DMS 273 (cell line): ENCODE measurements at regions not wholly inside any gene's neighbourhood (a gene's known extent, or its start where the extent isn't known, plus 50 kb on each side); places are given as distances from the start of the nearest gene placed in this dataset.
A peak's percentile ranks its signal among the peaks of the same experiment; 100 is the strongest.
"Not testable (repeated sequence)": the region's sequence is repeated elsewhere in the genome, so short reads cannot be mapped to it uniquely, and the experiment has no call there.

Experiments
- DNase-seq: peaks from one replicate; lab custom pipeline; 2025; ENCODE audit not compliant: unreplicated experiment; lab: John Stamatoyannopoulos, UW

DNA sequence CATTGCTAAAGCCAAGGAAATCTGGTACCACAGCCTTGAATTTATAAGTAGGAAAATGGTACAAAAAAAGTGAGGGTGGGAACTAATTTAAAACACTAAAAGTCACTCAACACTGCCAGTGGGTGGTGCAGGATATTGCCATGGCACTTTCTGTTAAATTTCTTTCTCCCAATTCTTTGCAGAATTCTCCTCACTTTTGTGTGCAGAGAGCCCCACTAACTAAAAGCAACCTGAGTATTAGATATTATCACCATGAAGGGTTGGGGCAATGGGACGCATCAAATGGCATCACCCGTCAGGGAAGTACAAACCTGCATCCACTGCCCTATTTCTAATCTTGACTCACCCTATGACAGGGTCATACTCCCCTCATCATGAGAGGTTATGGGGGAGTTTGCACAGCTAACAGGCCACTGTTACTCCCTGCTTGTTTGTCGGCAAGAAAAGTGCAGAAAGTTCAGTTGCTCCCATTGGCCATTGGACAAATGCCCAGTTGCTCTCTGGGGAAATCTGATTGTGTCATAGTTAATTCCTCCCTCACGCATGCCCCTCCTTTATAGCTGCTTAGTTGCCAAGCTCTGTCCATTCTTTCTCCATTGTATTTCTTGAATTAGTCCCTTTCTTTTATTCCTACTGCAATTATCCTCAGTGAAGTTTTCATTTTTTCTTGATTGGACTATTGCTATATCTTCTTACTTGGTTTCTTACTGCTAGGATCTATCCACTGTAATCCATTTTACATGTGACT, 93.8 kb upstream of the BLID start:
- peak; percentile 48 for DNase-seq

DNA sequence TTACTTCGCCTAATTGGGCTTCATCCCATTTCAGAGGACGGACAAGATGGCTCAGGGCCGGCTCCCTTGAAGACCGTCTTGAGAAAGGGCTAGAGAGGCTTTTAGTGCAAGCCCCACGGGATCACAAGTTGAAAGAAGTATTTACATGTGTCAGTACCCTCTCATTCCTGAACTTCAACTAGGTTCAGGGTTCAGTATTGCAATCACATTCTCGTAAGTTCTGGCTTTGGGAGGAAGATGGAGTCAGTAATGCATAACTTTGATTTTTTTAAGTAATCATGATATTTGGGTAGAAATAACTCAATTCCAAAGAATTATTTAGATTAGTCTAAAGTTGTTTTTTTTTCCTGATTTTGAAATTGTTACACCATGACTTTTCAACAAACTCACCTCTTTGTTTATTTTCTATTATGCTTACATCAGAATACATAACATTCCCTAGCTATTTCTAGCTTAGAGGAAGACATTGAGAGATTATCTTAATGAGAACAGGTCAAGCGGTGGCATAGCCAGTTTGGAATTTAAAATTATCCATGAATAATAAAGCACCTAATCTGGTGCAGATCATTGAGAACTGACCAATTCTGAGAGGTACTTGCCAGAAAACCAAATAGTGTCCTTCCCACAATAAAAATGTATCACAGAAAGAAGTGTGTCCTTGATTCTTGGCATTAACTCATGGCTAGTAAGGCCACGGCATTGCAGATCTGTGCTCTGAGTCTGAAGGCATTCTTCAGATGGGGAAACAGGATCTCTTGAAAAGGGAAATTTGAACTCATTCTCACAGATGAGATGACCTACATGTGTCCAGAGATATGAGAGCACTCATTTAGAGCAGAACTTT, 92.1 kb upstream of the BLID start:
- DNase-seq = no peak

DNA sequence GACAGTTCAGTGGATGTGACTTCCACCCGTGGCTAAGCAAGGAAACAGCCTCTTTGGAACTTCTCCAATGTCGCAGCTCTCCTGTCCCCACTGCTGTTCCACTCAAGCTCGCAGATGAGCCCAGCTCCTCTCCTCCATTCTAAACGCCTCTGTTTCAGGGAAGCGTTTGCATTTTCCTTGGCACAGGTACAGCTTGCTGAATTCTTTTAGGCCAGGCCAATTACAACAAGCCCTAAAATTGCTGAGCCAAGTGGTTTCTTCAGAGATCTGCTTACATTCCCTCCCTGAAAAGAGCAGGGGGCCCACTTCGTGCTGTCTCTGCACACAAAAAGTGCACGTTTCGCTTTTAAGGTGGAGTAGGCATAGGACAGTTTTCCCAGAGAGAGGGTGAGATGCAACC, 91.5 kb upstream of the BLID start:
- DNase-seq = no peak

DNA sequence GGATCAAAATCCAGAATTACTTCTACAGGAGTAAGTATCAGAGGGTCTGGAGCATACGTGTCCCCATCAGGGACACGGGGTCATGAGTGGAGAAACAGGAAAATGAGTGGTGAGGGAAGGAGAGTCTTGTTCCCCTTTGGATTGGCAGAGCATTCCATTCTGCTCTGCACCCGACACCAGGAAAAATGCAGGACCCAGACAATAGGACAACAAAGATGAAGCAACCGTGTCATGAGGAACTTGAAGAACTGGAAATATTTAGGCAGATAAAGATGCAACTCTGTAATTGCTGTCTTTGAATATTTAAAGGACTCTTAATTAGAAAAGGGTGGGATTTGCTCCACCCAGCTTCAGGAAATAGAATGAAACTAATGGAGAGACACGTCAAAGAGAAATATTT, 89.0 kb upstream of the BLID start:
- DNase-seq = no peak

DNA sequence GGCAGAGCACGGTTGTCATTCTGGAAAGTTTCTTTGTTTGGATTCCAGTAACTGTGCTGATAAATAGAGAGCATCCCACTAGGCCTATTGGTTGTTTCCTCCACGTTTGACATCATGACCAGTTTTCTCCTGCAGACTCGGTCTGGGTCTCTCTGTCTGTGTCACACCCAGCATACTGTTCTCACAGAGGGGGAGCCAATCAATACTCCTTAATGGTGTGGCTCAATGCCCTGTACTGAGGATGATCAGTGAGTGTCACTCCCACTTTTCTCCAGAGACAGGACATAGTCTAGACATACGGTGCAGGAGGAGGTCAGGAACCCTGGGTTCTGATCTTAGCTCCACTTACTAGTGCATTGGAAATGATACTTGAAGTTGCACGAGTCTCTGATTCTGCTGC, 88.2 kb upstream of the BLID start:
- DNase-seq = no peak

DNA sequence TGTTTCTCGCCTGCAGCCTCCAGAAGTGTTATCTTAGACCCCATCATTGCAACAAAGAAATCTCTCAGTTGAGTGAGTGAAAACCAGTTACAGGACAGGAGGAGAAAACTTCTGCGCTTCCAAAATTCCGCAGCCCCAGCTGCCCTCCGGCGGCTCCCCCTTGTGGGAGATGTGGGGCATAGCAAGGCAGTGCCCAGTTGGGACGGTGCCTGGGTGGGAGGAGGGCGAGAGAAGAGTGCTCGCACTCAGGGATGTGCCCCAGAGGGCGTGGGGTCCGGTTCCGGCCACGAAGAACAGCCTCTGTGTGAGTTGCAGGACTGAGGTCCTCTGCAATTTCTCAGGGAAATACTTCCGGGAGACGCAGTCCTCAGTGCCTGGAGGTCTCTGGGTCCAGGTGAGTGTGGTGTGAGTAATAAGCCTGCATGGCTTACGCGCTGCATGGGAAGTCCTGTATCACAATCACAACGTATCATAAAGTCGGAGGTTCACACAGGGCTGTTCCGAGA, 87.0 kb upstream of the BLID start:
- peak; percentile 70 for DNase-seq

DNA sequence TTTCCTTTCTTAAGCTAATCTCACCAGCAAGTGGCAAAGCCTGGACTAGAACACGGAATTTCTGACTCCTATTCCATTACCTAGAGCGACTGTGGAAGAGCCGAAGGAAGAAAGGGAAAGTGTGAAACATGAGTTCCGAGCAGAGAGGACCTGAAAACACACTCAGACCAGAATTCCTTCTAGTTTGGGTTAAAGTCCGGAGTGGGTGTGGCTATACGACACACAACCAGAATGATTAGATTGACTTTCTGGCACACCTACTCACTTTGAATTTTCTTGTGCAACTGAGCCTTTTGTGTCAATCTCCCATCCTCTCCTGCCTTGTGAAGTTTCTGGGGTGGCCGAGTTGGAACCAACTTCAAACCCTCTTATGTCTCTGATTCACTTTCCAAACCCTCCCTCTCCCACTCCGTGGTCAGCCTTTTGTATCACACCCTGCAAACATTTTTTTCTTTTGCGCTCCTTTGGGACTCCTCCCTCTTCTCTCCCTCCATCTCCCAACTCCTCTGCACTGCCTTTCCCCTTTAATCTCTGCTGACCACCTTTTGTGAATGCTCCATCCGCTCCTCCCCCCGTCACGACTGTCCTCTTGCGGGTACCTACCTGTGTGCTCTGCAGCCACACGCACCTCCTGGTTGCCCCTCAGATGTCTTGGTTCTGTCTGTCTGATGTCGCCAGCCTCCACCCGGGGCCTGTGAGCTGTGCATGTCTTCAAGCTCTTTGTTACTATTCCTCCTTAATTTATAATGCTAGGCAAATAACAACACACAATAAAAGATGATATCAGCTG, 86.3 kb upstream of the BLID start:
- no peak for DNase-seq

DNA sequence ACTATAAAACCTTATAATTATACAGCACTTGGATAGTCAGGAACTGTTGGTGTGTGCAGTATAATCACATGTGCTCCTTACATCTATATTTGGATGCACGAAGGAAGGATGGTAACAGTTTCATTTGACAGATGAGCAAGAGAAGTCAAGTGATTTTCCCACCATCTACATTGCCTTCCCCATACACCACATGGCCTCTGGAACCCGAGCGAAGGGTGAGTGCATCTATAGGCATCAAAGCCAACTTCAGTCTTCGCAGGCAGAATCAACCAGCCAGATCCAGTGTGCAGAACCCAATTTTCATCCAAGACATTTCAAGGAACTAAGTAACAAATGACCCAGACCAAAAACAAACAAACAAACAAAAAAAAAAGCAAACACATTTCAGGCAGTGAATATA, 85.1 kb upstream of the BLID start:
- no peak for DNase-seq

DNA sequence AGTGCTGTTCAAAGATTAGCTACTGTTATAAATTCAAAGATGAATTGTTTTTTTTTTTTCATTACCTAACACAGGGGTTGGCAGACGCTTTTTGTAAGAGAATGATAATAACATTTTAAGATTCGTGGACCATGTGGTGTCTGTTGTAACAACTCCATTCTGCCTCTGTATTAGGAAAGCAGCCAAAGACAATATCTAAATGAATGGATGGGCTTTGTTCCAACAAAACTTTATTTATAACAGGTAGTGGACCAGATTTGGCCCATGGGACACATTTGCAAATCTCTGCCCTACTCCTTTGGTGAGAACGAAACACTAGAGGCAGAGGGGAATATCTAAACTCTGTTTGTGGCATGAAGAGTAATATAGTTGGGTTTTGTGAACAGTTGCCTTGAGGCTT, 83.6 kb upstream of the BLID start:
- DNase-seq = no peak

DNA sequence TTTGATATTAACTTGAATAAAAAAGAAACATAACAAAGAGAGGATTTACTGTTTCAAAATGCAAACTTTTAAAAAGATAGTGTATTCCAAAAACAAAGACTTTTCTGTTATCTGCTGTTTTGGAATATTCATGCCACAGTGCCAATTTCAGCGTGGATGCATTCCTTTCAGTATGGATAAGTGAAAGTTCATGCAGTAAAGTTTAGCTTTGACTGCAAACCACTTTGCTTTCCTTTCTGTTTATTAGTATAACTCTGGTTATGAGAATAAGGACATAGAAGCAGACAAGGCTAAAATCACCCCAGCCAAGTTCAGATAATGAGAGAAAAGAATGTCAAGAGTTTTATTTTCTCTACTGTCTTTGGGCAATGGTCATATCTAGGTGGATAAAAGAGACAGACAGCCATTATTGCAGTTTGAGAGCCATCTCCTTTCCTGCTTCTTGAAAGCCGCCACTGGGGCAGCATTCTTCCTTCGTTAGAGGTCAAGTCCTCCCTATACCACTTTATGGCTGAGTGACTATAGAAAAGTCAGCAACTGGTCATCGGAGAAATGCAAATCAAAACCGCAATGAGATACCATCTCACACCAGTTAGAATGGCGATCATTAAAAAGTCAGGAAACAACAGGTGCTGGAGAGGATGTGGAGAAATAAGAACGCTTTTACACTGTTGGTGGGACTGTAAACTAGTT, 82.4 kb upstream of the BLID start:
- DNase-seq = no peak

DNA sequence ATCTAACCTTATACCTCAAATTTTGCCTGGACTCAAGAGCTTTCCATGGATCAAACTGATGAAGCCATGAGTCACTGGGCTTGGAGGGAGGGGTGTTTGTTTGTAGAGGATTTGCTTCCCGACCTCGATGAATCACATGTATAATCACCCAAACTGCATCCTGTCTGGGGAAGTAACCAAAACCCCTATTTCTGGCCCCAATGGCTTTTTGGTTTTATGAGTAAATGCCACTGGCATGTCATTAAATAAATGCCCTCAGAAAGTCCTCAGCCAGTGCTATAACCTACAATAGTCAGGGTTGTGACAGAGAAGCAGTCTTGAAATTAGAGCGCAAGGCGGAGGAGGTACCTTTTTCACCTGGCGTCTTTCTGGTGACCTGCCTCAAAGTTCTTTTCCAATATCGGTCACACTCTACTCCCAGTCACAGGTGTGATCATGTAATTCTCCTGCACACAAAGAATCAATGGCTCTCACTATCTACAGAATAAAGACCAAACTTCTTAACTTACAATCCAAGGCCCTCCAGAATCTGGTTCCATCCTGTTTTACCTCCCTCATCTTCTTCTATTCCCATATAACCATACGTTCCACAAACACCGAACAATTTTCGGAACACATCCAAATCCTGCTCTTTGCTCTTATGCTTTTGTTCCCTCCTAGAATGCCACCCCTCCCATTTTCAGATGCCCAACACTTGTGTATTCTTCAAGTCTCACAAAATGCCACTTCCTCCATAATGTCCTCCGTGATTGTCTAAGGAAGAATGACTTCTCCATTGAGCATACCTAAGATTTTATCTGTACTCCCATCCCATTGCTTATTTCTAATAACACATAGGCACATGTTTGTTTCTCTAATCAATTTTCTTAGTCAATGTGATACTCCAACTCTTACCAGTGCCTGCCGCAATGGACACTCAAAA, 81.3 kb upstream of the BLID start:
- DNase-seq = no peak

DNA sequence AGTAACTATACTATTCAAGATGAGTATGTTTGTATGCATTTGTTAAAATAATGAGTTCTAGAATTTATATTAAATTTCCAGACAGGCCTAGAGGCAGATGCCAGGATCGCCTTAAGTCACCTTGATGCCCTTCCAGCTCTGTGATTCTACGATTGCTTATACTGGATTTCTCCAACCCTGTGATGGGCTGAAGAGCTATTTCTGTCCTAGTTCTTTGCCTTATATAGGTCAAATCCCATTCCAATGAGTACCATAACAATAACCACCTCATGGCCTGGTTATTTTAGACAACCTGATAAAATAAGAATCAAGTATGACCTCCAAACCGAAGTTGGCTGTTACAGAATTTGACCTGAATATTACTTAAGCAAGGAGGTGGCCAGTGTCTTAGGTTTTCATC, 79.8 kb upstream of the BLID start:
- no peak for DNase-seq

DNA sequence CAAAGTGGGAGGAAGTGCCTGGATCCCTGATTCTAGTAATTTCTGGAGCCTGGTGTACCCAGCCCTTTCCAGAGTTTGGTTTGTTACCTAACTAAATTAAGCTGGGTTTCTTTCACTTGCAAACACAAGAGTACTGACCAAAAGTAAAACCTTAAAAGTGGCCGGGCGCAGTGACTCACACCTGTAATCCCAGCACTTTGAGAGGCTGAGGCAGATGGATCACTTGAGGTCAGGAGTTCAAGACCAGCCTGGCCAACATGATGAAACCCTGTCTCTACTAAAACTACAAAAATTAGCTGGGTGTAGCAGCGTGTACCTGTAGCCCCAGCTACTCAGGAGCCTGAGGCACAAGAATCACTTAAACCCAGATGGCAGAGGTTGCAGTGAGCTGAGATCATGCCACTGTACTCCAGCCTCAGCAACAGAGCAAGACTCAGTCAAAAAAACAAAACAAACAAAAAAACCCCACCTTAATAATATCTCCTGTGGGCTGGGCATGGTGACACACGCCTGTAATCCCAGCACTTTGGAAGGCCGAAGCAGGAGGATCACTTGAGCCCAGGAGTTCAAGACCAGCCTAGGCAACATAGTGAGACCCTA, 78.0 kb upstream of the BLID start:
- not testable (repeated sequence) for DNase-seq

DNA sequence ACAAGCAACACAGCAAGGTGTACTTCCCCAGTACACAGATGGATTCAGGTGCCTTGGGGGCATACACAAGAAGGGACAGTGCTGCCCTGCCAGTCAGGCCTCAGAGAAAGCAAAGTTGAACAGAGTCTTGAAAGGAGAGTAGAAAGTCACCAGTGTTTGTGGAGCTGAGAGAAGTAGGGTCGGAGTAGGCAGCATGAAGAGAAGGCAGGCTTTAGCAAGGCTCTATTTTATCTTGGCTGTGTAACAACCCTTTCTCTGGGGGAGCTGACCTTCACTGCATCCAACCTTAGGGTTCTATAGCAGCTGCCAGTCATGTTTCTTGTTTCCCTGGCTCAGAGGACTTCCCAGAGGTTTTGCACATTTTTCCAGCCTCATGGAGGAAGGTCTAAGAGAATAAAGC, 77.4 kb upstream of the BLID start:
- DNase-seq = no peak

DNA sequence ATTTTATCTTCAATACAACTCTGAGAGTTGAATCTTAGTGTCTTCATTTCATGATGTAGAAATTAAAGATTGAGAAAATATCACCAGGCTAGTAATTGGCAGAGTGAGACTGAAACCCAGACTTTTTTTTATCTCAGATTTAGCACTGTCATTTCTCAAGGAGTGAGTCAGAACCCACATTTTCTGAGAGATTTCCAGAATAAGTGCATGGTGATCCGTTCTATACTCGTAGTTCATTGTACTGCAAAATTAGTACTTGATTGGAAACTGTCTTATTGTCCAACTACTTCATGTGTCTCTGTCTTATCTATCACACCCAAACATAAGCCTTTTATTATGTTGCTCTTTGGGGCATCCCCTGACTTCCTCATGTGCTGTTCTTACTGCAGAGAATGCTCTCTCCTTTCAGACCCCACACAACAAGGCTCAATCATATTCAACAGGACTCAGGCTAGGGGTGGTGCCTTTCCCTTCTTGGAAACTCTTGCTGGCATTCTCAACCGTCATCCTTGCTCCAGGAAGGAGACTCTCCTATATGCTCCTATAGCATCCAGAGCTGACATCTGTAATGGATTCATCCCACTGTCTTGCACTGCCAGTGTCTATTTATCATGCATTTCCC, 76.7 kb upstream of the BLID start:
- no peak for DNase-seq

DNA sequence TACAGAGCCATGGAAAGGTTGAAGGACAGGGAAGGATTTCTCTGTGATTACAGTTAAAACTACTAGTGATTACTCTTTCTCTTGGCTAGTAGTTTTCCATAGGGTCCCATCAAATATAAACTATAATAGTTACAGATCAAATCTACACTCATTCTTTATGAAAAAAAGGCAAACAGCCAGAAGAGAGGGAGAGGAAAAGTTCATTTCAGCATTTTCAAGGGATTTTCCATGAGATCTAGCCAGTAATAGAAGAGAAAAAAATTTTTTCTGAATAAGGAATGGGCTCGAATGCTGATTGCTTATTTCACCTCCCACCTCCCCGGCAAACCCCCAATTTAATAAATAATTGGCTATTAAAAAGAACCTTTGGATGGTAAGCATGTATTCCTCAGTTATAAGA, 74.8 kb upstream of the BLID start:
- no peak for DNase-seq

DNA sequence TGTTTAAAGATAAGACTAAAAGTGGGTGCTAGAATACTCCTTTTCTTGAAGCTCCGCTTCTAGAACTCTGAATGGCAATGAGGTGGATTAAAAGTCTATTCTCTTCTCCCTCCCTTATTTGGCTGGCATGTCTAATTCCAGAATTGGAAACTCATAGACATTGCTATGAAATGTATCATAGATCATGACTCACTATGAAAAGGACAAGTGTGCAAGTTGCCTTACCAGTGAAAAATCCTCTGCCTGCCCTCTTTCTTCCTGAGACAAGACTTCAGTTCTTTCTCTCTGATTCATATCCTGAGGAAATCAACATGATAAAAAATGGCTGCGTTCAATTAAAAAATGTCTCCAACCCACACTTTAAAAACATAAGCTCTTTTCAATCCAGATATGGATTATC, 73.2 kb upstream of the BLID start:
- DNase-seq = no peak

DNA sequence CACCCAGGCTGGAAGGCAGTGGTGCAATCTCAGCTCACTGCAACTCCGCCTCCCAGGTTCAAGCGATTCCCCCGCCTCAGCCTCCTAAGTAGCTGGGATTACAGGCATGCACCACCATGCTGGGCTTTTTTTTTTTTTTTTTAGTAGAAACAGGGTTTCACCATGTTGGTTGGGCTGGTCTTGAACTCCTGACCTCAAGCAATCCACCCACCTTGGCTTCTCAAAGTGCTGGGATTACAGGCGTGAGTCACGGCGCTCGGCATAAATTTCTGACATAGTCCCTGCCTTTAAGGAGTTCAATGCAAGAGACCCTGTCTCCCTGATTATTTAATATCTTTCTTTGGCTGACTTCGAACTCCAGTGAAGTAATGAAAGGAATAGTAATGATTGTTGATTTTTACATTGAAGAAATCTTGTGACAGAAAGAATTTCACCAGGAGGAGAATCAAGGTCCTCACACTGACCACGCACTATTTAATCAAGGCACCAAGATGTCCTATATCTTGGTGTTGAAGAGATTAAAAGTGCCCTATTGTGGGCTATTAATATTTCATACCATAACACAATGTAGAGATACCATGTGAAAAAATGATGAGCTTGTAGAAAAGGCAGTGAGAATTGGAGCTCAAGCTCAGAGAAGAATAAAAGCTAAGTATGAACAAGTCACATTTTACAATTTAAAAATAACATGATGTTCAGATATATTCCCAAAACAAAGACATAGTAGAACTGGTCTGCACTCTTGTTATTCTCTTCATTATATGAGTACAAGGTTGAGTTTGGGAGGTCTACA, 71.6 kb upstream of the BLID start:
- DNase-seq = no peak
